A549 (cell line): ENCODE measurements at regions not wholly inside any gene's neighbourhood (a gene's known extent, or its start where the extent isn't known, plus 50 kb on each side); places are given as distances from the start of the nearest gene placed in this dataset.

Experiments
- CBX8 ChIP-seq: fragments of 200-600 bp; sonication (generic); IDR thresholded peaks from 2 replicates; pipeline ENCODE4 v1.6.1; 2016
- CTCF ChIP-seq: fragments of >200 bp; sonication (Bioruptor Twin); formaldehyde crosslinking; IDR thresholded peaks from 3 replicates; pipeline ENCODE4 v1.5.1; 2016
- EP300 ChIP-seq, 2 experiments: fragments of >200 bp; sonication (Bioruptor Twin); formaldehyde crosslinking; IDR thresholded peaks; 2 replicates in 1 of 2; 3 replicates in 1 of 2; pipeline ENCODE4 v1.6.1; 2016 to 2017
- MYC ChIP-seq: IDR thresholded peaks from 2 replicates; pipeline ENCODE4 v1.6.1; 2012; ENCODE audit warnings: mild to moderate bottlenecking, inconsistent platforms, low read length, improper control_type of control experiment, borderline replicate concordance
- PBX3 ChIP-seq: IDR thresholded peaks from 2 replicates; pipeline ENCODE4 v1.6.1; 2012
- POLR2A ChIP-seq: IDR thresholded peaks from 2 replicates; pipeline ENCODE4 v1.6.1; 2012; ENCODE audit warnings: mild to moderate bottlenecking, low read length
- RAD21 ChIP-seq, 2 experiments: fragments of >200 bp in 1 of 2; sonication (Bioruptor Twin) in 1 of 2; formaldehyde crosslinking in 1 of 2; IDR thresholded peaks in 1 of 2; conservative IDR thresholded peaks in 1 of 2; 2 replicates in 1 of 2; 3 replicates in 1 of 2; pipeline ENCODE4 v1.6.1; 2012 to 2018; ENCODE audit warnings: inconsistent platforms in 1 of 2
- RARB ChIP-seq: fragments of 250-450 bp; sonication (Bioruptor Pico); IDR thresholded peaks from 2 replicates; pipeline ENCODE4 v1.8.0; 2021; ENCODE audit warnings: mild to moderate bottlenecking, moderate library complexity
- RCOR1 ChIP-seq: fragments of 150-350 bp; IDR thresholded peaks from 2 replicates; pipeline ENCODE4 v1.6.1; 2014; ENCODE audit warnings: antibody characterized with exemption, low read length, low read depth
- RNF2 ChIP-seq: fragments of 200-600 bp; sonication (generic); IDR thresholded peaks from 2 replicates; pipeline ENCODE4 v1.6.1; 2016; ENCODE audit warnings: low read depth, mild to moderate bottlenecking, antibody characterized with exemption, moderate library complexity, borderline replicate concordance
- TFCP2L1 ChIP-seq: fragments of 250-450 bp; sonication (Bioruptor Pico); IDR thresholded peaks from 2 replicates; pipeline ENCODE4 v1.5.0; 2021; ENCODE audit warnings: mild to moderate bottlenecking
- ZSCAN20 ChIP-seq: fragments of 250-450 bp; sonication (Bioruptor Pico); IDR thresholded peaks from 2 replicates; pipeline ENCODE4 v1.8.0; 2022; ENCODE audit warnings: mild to moderate bottlenecking, moderate library complexity

GRCh38 chr2:133886735-133887675, 318.7 kb upstream of the NCKAP5 start:
- TF ChIP-seq POLR2A (no peak), CTCF (peak; percentile 68), CBX8 (no peak), TFCP2L1 (CRISPR knock-in tag) (no peak), ZSCAN20 (no peak), RARB (CRISPR knock-in tag) (no peak), RCOR1 (no peak), MYC (no peak), EP300 (IDR thresholded peaks at IDR 0.05) (no peak), PBX3 (no peak), RAD21 (conservative IDR thresholded peaks at IDR 0.05 in 1 of 2, IDR thresholded peaks at IDR 0.05 in 1 of 2) (peak; percentile 69 to 72), RNF2 (no peak)
